Progenitor cell of endocrine pancreas (in vitro differentiated cells): ENCODE measurements at regions not wholly inside any gene's neighbourhood (a gene's known extent, or its start where the extent isn't known, plus 50 kb on each side); places are given as distances from the start of the nearest gene placed in this dataset.
"Not testable (repeated sequence)": the region's sequence is repeated elsewhere in the genome, so short reads cannot be mapped to it uniquely, and the experiment has no call there.

Experiments
- DNase-seq: peaks from one replicate; pipeline ENCODE4 v3.0.0; 2021; ENCODE audit warnings: low spot score; ENCODE audit not compliant: unreplicated experiment
- H3K27ac Mint-ChIP-seq: 2 replicates; pipeline ENCODE4 v1.8.0; 2021; ENCODE audit warnings: mild to moderate bottlenecking, moderate library complexity, mixed read lengths
- H3K27me3 Mint-ChIP-seq: 2 replicates; pipeline ENCODE4 v1.8.0; 2021; ENCODE audit warnings: mixed read lengths
- H3K36me3 Mint-ChIP-seq: 2 replicates; pipeline ENCODE4 v1.8.0; 2022; ENCODE audit warnings: mixed read lengths; ENCODE audit not compliant: insufficient read depth
- H3K4me1 Mint-ChIP-seq: 2 replicates; pipeline ENCODE4 v1.8.0; 2021; ENCODE audit warnings: low read depth, mixed read lengths
- H3K4me3 Mint-ChIP-seq: 2 replicates; pipeline ENCODE4 v1.8.0; 2021; ENCODE audit warnings: low read depth, mild to moderate bottlenecking, moderate library complexity, mixed read lengths
- H3K9me3 Mint-ChIP-seq: 2 replicates; pipeline ENCODE4 v1.8.0; 2021; ENCODE audit warnings: low read depth, mixed read lengths
- CTCF ChIP-seq: fragments of 200-600 bp; sonication (generic); IDR thresholded peaks from one replicate; pipeline ENCODE4 v1.5.0; 2021; ENCODE audit warnings: antibody characterized with exemption, mild to moderate bottlenecking; ENCODE audit not compliant: unreplicated experiment

DNA sequence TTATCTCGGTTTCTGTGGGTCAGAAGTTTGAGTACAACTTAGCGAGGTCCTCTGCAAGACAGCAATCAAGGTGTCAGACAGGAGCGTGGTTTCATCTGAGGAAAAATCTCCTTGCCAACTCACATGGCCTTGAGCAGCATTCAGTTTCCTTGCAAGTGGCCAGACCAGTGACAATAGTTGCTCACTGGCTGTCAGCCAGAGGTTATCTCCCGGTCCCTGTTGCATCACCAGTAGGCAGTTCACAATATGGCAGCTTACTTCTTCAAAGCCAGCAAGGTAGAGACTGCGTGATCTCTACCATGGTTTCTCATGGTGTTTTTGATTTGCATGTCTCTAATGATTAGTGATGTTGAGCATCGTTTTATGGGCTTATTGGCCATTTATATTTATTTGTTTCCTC lies 143.8 kb upstream of the DAAM1 start:
- no peak overlapping the region for H3K27ac Mint-ChIP-seq
- no peak for TF ChIP-seq CTCF
- no peaks in the 10 kb centered on the region for H3K27me3 Mint-ChIP-seq
- no peaks in the 10 kb centered on the region for H3K4me1 Mint-ChIP-seq
- DNase-seq = no peak
- peaks cover 7% of the 10 kb centered on the region for H3K9me3 Mint-ChIP-seq
- H3K36me3 Mint-ChIP-seq = no peaks in the 10 kb centered on the region
- no peak overlapping the region for H3K4me3 Mint-ChIP-seq

GRCh38 chr14:59046746-59047145 lies 141.7 kb upstream of the DAAM1 start:
- no peak for TF ChIP-seq CTCF

DNA sequence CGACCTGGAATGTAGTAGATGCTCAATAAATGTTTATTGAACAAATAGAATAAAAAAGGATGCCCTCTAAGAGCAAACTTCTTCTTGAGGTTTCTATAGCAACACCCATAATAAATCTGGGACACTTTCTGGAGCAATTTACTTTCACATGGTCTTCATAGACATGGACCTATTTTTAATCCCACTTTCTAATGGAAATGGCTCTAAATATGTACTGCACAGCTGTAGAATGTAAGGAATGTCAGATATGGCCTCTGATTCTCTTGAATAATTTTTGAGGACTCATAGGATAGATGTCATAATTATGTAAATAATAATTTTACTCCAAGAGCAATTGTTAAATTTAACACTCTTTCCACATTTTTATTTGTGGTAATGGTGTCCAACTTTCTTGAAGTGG lies 133.5 kb upstream of the DAAM1 start:
- H3K27ac Mint-ChIP-seq = no peak overlapping the region
- DNase-seq = no peak
- TF ChIP-seq CTCF = no peak
- H3K4me1 Mint-ChIP-seq = no peaks in the 10 kb centered on the region
- no peaks in the 10 kb centered on the region for H3K27me3 Mint-ChIP-seq
- peaks cover 2% of the 10 kb centered on the region for H3K36me3 Mint-ChIP-seq
- H3K9me3 Mint-ChIP-seq = peaks cover 4% of the 10 kb centered on the region
- H3K4me3 Mint-ChIP-seq = no peak overlapping the region

More at GRCh38 chr14:59046746-59047145, 141.7 kb upstream of the DAAM1 start:
- Mint-ChIP-seq H3K27ac (no peak overlapping the region), H3K36me3 (no peaks in the 10 kb centered on the region), H3K4me1 (no peaks in the 10 kb centered on the region), H3K27me3 (no peaks in the 10 kb centered on the region), H3K4me3 (no peak overlapping the region), H3K9me3 (peaks cover 7% of the 10 kb centered on the region)
- DNase-seq = no peak

DNA sequence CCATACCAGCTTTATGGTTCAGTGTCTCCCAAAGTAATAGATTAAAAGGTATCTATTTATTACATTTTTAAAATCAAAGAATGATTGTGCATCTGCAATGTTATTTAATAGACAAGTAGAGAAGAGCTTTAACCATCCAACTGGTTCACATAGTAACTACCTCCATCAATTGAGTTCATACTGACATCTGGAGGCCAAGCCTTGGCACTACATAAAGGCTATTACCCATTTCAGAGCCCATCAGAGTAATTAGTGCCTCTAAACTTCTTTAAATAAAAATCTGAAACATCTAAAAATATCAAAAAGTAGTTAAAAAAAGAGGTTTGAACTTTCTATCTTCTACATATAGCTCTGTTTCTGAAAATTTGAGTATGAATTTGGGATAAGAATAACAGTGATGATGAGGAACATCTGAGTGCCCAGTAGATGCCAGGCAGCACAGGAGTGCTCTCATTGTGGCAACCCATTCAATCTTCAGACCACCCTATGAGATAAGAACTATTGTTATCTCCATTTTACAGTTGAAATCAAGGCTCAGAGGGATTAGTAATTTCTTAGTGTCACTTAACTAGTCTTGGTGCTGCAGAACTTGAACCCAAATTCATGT lies 132.9 kb upstream of the DAAM1 start:
- Mint-ChIP-seq H3K4me1 (no peaks in the 10 kb centered on the region), H3K27me3 (no peaks in the 10 kb centered on the region)

DNA sequence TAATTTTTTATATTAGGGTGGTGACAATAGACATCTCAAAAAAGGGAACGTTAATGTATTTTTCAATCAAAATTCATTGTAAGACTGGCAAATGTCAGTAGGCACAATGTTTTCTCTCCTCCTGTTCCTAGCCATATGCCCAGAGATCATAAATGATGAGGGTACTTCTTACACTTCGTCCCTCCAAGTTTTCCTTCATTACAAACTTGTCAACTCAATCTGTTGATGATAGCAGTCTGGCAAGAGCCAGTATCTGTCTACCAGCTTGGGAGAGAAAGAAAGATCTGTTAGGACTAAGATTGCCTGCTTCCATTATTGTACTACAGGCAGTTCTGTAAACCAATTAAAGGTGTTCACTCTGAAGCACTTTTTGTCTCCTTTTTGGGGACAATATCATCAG lies 130.9 kb upstream of the DAAM1 start:
- no peaks in the 10 kb centered on the region for H3K4me1 Mint-ChIP-seq
- H3K27me3 Mint-ChIP-seq = no peaks in the 10 kb centered on the region
- H3K4me3 Mint-ChIP-seq = no peak overlapping the region
- H3K36me3 Mint-ChIP-seq = peaks cover 4% of the 10 kb centered on the region
- H3K27ac Mint-ChIP-seq = no peak overlapping the region
- no peak for TF ChIP-seq CTCF
- peaks cover 18% of the 10 kb centered on the region for H3K9me3 Mint-ChIP-seq
- no peak for DNase-seq

More for the DNA sequence above, 132.9 kb upstream of the DAAM1 start:
- TF ChIP-seq CTCF = peak; percentile 82
- Mint-ChIP-seq H3K27ac (no peak overlapping the region), H3K9me3 (peaks cover 8% of the 10 kb centered on the region), H3K4me3 (no peak overlapping the region), H3K36me3 (peaks cover 2% of the 10 kb centered on the region)
- no peak for DNase-seq

- not testable (repeated sequence) for H3K4me1 Mint-ChIP-seq, H3K4me3 Mint-ChIP-seq, DNase-seq, H3K27me3 Mint-ChIP-seq, H3K36me3 Mint-ChIP-seq, H3K27ac Mint-ChIP-seq
- peaks cover 23% of the 10 kb centered on the region for H3K9me3 Mint-ChIP-seq
Measured at GRCh38 chr14:59058776-59059175, 129.7 kb upstream of the DAAM1 start.
